Rectal smooth muscle tissue (tissue), 1 donor: ENCODE measurements at regions not wholly inside any gene's neighbourhood (a gene's known extent, or its start where the extent isn't known, plus 50 kb on each side); places are given as distances from the start of the nearest gene placed in this dataset.

Experiments
- H3K27ac ChIP-seq: one replicate; pipeline ENCODE4 v1.7.0; 2013; ENCODE audit warnings: low read depth, low read length, inconsistent platforms
- H3K27me3 ChIP-seq: one replicate; pipeline ENCODE4 v1.7.0; 2013; ENCODE audit warnings: low read length; ENCODE audit not compliant: control insufficient read depth, insufficient read depth
- H3K36me3 ChIP-seq: one replicate; pipeline ENCODE4 v1.7.0; 2013; ENCODE audit warnings: low read length; ENCODE audit not compliant: control insufficient read depth, insufficient read depth
- H3K4me1 ChIP-seq: one replicate; pipeline ENCODE4 v1.7.0; 2013; ENCODE audit warnings: low read length; ENCODE audit not compliant: control insufficient read depth, insufficient read depth
- H3K4me3 ChIP-seq: one replicate; pipeline ENCODE4 v1.7.0; 2013; ENCODE audit warnings: low read length
- H3K9ac ChIP-seq: one replicate; pipeline ENCODE4 v1.7.0; 2013; ENCODE audit warnings: low read length

DNA sequence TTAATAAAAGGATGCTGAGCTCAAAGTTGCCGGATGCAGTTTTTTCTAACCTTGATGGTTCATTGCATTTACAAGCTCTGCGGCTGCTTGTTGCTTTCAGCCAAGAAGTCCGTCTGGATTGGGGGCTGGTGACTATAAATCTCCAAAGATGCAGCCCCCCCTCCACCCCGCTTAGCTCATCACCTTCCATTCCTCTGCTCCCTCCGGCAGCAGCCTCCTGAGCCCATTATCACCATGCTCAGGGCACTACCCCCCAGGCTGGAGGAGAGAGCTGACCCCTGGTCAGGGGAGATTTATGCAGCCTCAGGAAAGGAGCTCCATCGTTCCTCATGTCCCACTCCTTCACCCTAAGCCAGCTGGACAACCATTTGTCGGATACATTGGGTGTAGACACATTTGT lies 55.3 kb upstream of the ZRANB1 start:
- H3K27ac ChIP-seq, result peak overlapping the region; percentile 11
- no peaks in the 10 kb centered on the region for H3K36me3 ChIP-seq
- no peaks in the 10 kb centered on the region for H3K4me1 ChIP-seq
- H3K27me3 ChIP-seq, result no peaks in the 10 kb centered on the region
- no peak overlapping the region for H3K4me3 ChIP-seq
- no peak overlapping the region for H3K9ac ChIP-seq

- Histone ChIP-seq H3K4me1 (no peaks in the 10 kb centered on the region), H3K27me3 (no peaks in the 10 kb centered on the region), H3K4me3 (no peak overlapping the region), H3K27ac (no peak overlapping the region), H3K9ac (no peak overlapping the region), H3K36me3 (no peaks in the 10 kb centered on the region)
Measured at GRCh38 chr10:124888262-124888661, 53.7 kb upstream of the ZRANB1 start.

- no peaks in the 10 kb centered on the region for H3K27me3 ChIP-seq
- H3K4me3 ChIP-seq, result no peak overlapping the region
- no peaks in the 10 kb centered on the region for H3K4me1 ChIP-seq
- no peak overlapping the region for H3K27ac ChIP-seq
- H3K9ac ChIP-seq, result no peak overlapping the region
- no peaks in the 10 kb centered on the region for H3K36me3 ChIP-seq
Measured at GRCh38 chr10:124892031-124892430, 49.9 kb upstream of the ZRANB1 start.
